Umbilical cord (tissue), 1 donor: ENCODE measurements at regions not wholly inside any gene's neighbourhood (a gene's known extent, or its start where the extent isn't known, plus 50 kb on each side); places are given as distances from the start of the nearest gene placed in this dataset.

Experiments used
- DNase-seq: peaks from one replicate; pipeline ENCODE4 v3.0.0-alpha.2; 2015; ENCODE audit warnings: low spot score

- no peak for DNase-seq
Observed at GRCh38 chr11:62030071-62030684, 62.7 kb upstream of the FTH1 start.

DNA sequence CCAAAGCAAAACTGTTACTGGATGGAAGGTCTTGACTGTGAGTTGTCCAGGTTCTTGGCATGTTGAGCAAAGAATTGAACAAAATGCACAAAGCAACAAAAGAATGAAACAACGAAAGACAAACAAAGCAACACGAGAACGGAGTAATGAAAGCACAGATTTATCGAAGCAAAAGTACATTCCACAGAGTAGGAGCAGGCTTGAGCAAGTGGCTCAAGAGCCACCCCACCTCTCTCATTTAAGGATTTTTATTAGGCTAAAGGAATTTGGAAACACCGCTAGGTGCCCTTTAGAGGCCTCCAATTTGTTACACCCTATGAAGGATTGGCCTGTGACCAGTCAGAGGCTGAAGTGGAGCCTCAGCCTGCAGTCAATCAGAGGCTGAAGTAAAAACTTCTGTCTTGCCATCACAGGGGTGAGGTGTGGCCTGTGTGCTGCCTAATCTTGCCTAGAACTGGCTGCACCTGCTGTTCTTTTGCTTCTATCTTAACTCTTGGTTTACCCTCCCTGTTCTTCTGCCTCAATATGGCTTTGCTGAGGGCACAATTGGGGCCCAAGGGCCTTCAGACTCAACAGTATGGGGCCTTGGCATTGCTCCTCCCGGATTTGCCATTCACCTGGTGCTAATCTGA lies 59.4 kb upstream of the FTH1 start:
- DNase-seq, result no peak

- DNase-seq, result peak; percentile 70
Observed at GRCh38 chr11:62025487-62026105, 58.2 kb upstream of the FTH1 start.

- no peak for DNase-seq
Observed at GRCh38 chr11:62024936-62025486, 57.6 kb upstream of the FTH1 start.

DNA sequence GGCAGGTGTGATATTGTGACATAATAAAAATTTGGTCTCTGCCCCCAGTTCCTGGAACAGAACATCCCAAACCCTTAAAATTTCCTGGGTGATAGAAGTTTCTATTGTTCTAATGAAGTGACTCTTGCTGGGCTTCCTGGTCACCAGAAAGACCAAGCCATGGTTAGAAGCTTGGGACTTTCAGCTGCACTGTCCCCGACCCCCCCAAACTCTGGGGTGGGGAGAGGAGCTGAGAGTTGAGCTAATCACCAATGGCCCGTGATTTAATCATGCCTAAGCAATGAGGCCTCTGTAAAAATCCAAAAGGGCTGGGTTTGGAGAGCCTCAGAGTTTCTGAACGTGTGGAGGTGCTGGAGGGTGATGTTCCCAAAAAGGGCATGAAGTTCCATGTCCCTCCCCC lies 54.8 kb upstream of the FTH1 start:
- no peak for DNase-seq

DNA sequence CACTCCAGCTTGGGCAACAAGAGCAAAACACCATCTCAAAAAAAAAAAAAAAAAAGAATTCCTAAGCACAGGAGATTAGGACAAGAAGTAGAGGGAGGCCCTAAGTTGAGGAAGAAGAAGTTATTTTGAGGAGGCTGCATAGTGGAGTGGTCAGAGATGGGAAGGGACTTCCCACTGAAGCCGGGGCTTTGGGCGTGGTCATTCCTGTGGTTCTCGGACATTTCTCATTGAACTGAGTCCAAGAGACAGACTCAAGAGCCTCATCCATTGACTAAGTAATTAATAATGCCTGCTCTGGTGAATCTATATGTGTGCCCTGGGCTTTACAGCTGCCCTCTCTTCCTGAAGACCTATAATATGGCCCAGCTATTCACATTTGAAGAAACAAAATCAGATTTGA lies 53.2 kb upstream of the FTH1 start:
- no peak for DNase-seq

GRCh38 chr11:62018981-62019664 lies 51.7 kb upstream of the FTH1 start:
- DNase-seq, result no peak

GRCh38 chr11:62017878-62018655 lies 50.6 kb upstream of the FTH1 start:
- no peak for DNase-seq
